BE2C (cell line): ENCODE measurements at regions not wholly inside any gene's neighbourhood (a gene's known extent, or its start where the extent isn't known, plus 50 kb on each side); places are given as distances from the start of the nearest gene placed in this dataset.

Source experiments
- DNase-seq: peaks from one replicate; pipeline ENCODE4 v3.0.0-alpha.2; 2020
- H3K27me3 ChIP-seq: fragments of 250-450 bp; sonication (Bioruptor Pico); 2 replicates; pipeline ENCODE4 v1.5.1; 2020; ENCODE audit warnings: mild to moderate bottlenecking
- H3K36me3 ChIP-seq: fragments of 250-450 bp; sonication (Bioruptor Pico); 2 replicates; pipeline ENCODE4 v1.5.1; 2020; ENCODE audit warnings: mild to moderate bottlenecking
- H3K4me1 ChIP-seq: fragments of 250-450 bp; sonication (Bioruptor Pico); 2 replicates; pipeline ENCODE4 v1.5.1; 2020
- H3K4me3 ChIP-seq: 2 replicates; pipeline ENCODE4 v1.5.1; 2011; ENCODE audit warnings: low read depth, low read length
- H3K9me3 ChIP-seq: fragments of 250-450 bp; sonication (Bioruptor Pico); 2 replicates; pipeline ENCODE4 v1.5.1; 2020
- TF ChIP-seq, protein P1 (sequence below): IDR thresholded peaks from 2 replicates; pipeline ENCODE4 v1.5.1; 2012; ENCODE audit warnings: mild to moderate bottlenecking, low read depth, low read length

DNA sequence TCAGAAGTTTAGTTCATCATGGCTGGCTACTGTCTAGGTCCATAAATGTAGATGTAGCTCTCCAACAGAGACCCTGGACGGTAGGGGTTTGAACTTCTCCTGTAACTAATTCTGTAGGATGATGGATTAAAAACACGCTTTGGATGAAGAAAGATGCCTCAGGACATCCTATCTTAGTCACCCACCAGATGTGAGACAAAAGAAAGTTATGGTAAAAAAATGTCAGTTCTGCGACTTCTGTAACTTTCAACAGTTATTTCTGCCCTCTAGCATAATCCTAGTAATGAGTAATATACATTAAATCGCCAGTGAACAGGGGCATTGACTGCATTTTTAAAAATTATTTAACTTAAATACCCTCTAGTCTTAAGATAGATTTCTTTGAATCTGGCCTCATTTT is 210.1 kb upstream of the LRATD1 start:
- Histone ChIP-seq H3K4me1 (no peaks in the 10 kb centered on the region), H3K36me3 (no peaks in the 10 kb centered on the region), H3K4me3 (no peak overlapping the region), H3K9me3 (no peaks in the 10 kb centered on the region), H3K27me3 (no peaks in the 10 kb centered on the region; the same call in 1 of the 2 replicates)
- DNase-seq, result no peak
- TF ChIP-seq, protein P1, sequence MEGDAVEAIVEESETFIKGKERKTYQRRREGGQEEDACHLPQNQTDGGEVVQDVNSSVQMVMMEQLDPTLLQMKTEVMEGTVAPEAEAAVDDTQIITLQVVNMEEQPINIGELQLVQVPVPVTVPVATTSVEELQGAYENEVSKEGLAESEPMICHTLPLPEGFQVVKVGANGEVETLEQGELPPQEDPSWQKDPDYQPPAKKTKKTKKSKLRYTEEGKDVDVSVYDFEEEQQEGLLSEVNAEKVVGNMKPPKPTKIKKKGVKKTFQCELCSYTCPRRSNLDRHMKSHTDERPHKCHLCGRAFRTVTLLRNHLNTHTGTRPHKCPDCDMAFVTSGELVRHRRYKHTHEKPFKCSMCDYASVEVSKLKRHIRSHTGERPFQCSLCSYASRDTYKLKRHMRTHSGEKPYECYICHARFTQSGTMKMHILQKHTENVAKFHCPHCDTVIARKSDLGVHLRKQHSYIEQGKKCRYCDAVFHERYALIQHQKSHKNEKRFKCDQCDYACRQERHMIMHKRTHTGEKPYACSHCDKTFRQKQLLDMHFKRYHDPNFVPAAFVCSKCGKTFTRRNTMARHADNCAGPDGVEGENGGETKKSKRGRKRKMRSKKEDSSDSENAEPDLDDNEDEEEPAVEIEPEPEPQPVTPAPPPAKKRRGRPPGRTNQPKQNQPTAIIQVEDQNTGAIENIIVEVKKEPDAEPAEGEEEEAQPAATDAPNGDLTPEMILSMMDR, result no peak

DNA sequence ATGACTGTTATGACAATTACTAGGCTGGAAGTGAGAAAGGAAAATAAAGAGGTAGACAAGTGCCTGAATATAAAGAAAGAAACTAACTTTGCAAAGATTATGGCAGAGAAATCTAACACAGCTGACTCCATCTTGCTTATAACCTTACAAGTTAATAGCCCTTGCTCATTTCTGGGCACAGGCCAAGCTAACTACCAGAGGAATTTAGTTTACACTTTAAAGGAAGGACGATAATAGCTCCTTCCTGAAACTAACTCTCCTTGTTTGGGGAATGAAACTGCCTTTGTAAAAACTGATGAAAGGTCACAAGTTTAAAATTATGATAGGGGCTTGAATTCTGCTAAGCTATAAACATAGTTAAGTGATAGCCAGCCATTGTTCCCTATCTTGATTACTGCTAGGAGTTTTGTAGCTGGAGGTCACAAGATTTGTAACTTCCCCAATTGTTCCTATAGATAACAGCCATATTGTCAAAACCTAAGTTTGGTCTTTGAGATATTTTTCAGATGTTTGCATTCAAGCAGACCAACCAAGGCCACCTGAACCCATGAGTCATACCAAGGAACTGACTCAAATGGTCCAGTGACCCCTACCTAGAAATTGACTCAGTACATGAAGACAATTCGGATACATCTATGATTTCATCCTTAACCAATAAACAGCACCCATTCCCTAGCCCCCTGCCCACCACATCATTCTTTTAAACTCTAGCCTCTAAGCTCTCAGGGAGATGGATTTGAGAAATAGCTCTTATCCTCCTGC is 209.2 kb upstream of the LRATD1 start:
- no peaks in the 10 kb centered on the region for H3K4me1 ChIP-seq
- no peak for DNase-seq
- H3K4me3 ChIP-seq, result no peak overlapping the region

DNA sequence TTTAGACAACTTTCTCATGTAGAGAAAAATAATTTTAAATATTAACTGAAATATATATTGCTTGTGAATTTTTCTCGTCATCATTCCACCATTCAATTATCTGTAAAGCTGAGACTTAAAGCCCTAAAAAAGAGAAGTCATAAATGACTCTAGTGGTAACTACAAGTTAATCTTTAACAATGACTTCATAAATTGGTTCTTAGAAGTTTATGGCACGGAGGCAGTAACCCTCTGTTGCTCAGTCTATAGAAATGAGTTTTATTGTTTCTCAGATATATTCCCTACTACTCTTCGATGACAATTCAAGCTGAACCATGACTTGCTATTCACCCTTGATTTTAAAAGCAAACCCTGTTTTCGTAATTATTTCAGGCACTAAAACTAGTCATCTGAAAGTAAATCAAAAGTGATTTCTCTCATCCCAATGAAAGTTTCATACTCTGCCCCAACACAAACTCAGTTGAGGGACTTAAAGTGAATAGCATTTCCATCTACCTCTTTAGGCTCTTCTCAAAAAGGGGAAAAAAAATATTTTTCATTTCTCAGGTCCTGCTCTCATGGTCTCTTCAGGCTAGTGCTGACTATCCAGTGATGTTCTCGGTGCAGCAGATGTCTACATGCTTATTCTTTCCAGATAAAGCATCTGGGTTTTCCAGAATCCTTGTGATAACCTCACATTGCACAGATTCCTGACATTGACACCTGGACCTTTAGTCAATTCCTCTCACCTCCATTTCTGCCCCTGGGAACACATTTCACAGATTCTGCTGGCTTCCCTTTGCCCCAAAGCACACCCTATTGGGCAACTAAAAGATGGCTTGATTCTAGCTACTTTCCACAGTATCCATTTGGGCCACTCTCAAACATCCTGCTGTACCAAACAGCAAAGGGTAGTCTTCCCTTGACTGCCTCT is 207.8 kb upstream of the LRATD1 start:
- TF ChIP-seq, protein P1, result no peak
- no peak for DNase-seq
- H3K27me3 ChIP-seq, result no peaks in the 10 kb centered on the region; the same call in 1 of the 2 replicates
- no peaks in the 10 kb centered on the region for H3K9me3 ChIP-seq
- no peaks in the 10 kb centered on the region for H3K4me1 ChIP-seq
- no peak overlapping the region for H3K4me3 ChIP-seq
- no peaks in the 10 kb centered on the region for H3K36me3 ChIP-seq

More for the DNA sequence above, 209.2 kb upstream of the LRATD1 start:
- Histone ChIP-seq H3K36me3 (no peaks in the 10 kb centered on the region), H3K9me3 (no peaks in the 10 kb centered on the region), H3K27me3 (no peaks in the 10 kb centered on the region; the same call in 1 of the 2 replicates)
- TF ChIP-seq, protein P1, result no peak

DNA sequence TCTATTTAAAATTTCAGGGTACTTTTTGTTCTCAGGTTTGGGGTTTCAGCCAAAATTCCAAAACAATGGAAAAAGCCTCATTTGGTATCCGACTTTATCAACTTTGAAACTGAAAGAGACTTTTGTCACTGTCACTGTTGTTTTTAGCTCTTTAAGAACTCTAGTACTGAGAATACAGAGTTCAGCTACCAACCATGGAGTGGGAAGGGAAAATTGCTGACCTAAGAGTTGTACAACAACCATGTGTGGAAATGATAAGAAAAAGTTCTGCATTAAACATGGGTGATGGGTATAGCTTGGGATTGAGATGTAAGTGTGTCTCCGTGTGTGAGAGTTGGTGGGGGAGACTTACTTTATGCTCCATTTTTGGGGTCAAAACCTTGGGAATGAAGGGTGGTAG is 206.6 kb upstream of the LRATD1 start:
- DNase-seq, result no peak
- Histone ChIP-seq H3K4me3 (no peak overlapping the region), H3K9me3 (no peaks in the 10 kb centered on the region), H3K4me1 (no peaks in the 10 kb centered on the region), H3K27me3 (no peaks in the 10 kb centered on the region; the same call in 1 of the 2 replicates), H3K36me3 (no peaks in the 10 kb centered on the region)
- TF ChIP-seq, protein P1, result no peak

DNA sequence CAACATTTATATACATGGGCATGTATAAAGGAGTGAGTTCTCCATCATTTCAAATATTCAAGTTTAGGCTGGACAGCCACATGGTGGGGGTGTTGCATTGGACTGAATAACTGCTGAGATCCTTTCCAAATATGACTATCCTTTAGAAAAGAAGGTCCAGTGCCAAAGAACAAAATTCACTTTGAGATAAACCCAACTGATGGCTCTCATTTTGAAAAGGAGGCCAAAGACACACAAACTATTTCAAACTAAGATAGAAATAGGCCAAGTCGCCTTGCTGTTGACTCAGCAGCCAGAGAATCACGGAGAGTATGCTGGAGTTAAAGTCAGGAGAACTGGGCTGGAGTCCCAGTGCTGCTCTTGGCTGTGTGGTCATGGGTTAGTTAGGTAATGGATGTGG is 204.5 kb upstream of the LRATD1 start:
- Histone ChIP-seq H3K4me1 (no peaks in the 10 kb centered on the region), H3K27me3 (no peaks in the 10 kb centered on the region), H3K36me3 (no peaks in the 10 kb centered on the region), H3K9me3 (no peaks in the 10 kb centered on the region), H3K4me3 (no peak overlapping the region)
- no peak for DNase-seq
- TF ChIP-seq, protein P1, result 0 out of 2 replicates have a peak, but pooled peaks have one; percentile 4
